GM12878 (cell line): ENCODE measurements at regions not wholly inside any gene's neighbourhood (a gene's known extent, or its start where the extent isn't known, plus 50 kb on each side); places are given as distances from the start of the nearest gene placed in this dataset.

Source experiments
- ATAC-seq: fragments of 200-7000 bp; cut with Tn5 transposase; 3 replicates; pipeline ENCODE4 v1.9.1; 2020; ENCODE audit warnings: mild to moderate bottlenecking, moderate library complexity
- BruUV-seq: library from RNA; stranded (reverse); fragments of 400-500 nt; replicated peaks from 2 replicates; lab custom pipeline; 2021; lab: Mats Ljungman, UMichigan
- CTCF ChIA-PET: fragments of 300-600 bp; sonication (Branson Sonifier 250); formaldehyde crosslinking; extraction: SDS; loops from one replicate; lab custom pipeline; 2021; ENCODE audit warnings: inconsistent platforms; lab: Yijun Ruan, JAX
- POLR2A ChIA-PET: fragments of 350-600 bp; formaldehyde crosslinking; extraction: SDS; loops from one replicate; lab custom pipeline; 2021; ENCODE audit warnings: inconsistent platforms; lab: Charles Lee
- RAD21 ChIA-PET: fragments of 300-600 bp; sonication (Branson Sonifier 250); formaldehyde crosslinking; loops from one replicate; lab custom pipeline; 2023; ENCODE audit warnings: antibody characterized with exemption; ENCODE audit not compliant: unreplicated experiment; lab: Charles Lee
- SMC1A ChIA-PET: fragments of 300-600 bp; sonication (Branson Sonifier 250); formaldehyde crosslinking; loops from one replicate; lab custom pipeline; 2023; ENCODE audit not compliant: unreplicated experiment, uncharacterized antibody; lab: Charles Lee
- DNase-seq: peaks from one replicate; pipeline ENCODE4 v3.0.0-alpha.2; 2011; ENCODE audit warnings: low read depth, low spot score
- FAIRE-seq: peaks from 3 replicates; lab custom pipeline; 2011; peaks lifted over from hg19 to GRCh38; lab: Jason Lieb, UNC
- H2AFZ ChIP-seq: 2 replicates; pipeline ENCODE4 v1.6.0; 2011; ENCODE audit warnings: low read depth, low read length, control low read depth; ENCODE audit not compliant: control insufficient read depth
- H3K27ac ChIP-seq: 2 replicates; pipeline ENCODE4 v1.5.1; 2011; ENCODE audit warnings: control low read depth; ENCODE audit not compliant: control insufficient read depth, insufficient read depth
- H3K27me3 ChIP-seq, 2 experiments: replicated peaks in 1 of 2; 2 replicates each; pipeline versions ENCODE4 v1.6.0 to v1.6.1; 2011; ENCODE audit warnings: low read length in 1 of 2; ENCODE audit not compliant: control insufficient read depth in 2 of 2, insufficient read depth in 2 of 2
- H3K36me3 ChIP-seq, 2 experiments: 2 replicates each; pipeline ENCODE4 v1.5.1; 2011; ENCODE audit warnings: low read length in 1 of 2; ENCODE audit not compliant: control insufficient read depth in 2 of 2, insufficient read depth in 2 of 2
- H3K4me1 ChIP-seq: 2 replicates; pipeline ENCODE4 v1.6.1; 2011; ENCODE audit warnings: mild to moderate bottlenecking, low read length, moderate library complexity, mixed read lengths; ENCODE audit not compliant: control insufficient read depth, insufficient read depth
- H3K4me2 ChIP-seq: 2 replicates; pipeline ENCODE4 v1.6.0; 2011; ENCODE audit warnings: control low read depth; ENCODE audit not compliant: control insufficient read depth, insufficient read depth
- H3K4me3 ChIP-seq: fragments of 200-600 bp; sonication (generic); 2 replicates; pipeline ENCODE4 v1.5.1; 2016
- H3K79me2 ChIP-seq: 2 replicates; pipeline ENCODE4 v1.6.0; 2011; ENCODE audit warnings: low read length; ENCODE audit not compliant: control insufficient read depth, insufficient read depth
- H3K9ac ChIP-seq: 2 replicates; pipeline ENCODE4 v1.8.0; 2011; ENCODE audit warnings: low read length, control low read depth, mixed read lengths; ENCODE audit not compliant: control insufficient read depth, insufficient read depth
- H3K9me3 ChIP-seq: replicated peaks from 3 replicates; pipeline ENCODE4 v1.5.1; 2011; ENCODE audit warnings: mild to moderate bottlenecking, low read length; ENCODE audit not compliant: control insufficient read depth, insufficient read depth
- H4K20me1 ChIP-seq: 2 replicates; pipeline ENCODE4 v1.6.0; 2011; ENCODE audit not compliant: control insufficient read depth, insufficient read depth
- BRCA1 ChIP-seq: IDR thresholded peaks from 2 replicates; pipeline ENCODE4 v1.6.1; 2011; ENCODE audit warnings: low read depth, low read length, improper control_type of control experiment
- ESRRA ChIP-seq: IDR thresholded peaks from 2 replicates; pipeline ENCODE4 v1.6.1; 2012; ENCODE audit warnings: mild to moderate bottlenecking, low read length, improper control_type of control experiment
- HDAC2 ChIP-seq: fragments of 200-600 bp; sonication (generic); IDR thresholded peaks from 2 replicates; pipeline ENCODE4 v1.6.1; 2017
- IRF5 ChIP-seq: fragments of 450-650 bp; IDR thresholded peaks from 2 replicates; pipeline ENCODE4 v1.6.1; 2017; ENCODE audit warnings: borderline replicate concordance
- KDM1A ChIP-seq: fragments of 200-600 bp; sonication (generic); IDR thresholded peaks from 2 replicates; pipeline ENCODE4 v1.6.1; 2016; ENCODE audit warnings: borderline replicate concordance
- SMC3 ChIP-seq: IDR thresholded peaks from 2 replicates; pipeline ENCODE4 v1.6.1; 2011; ENCODE audit warnings: low read length, improper control_type of control experiment, borderline replicate concordance
- ZNF217 ChIP-seq: fragments of 450-650 bp; IDR thresholded peaks from 2 replicates; pipeline ENCODE4 v1.6.1; 2017; ENCODE audit warnings: antibody characterized with exemption, mild to moderate bottlenecking
- ZSCAN29 ChIP-seq: fragments of 450-650 bp; IDR thresholded peaks from 2 replicates; pipeline ENCODE4 v1.6.1; 2017; ENCODE audit warnings: mild to moderate bottlenecking, moderate library complexity
- WGBS: methylation state at CpG from one replicate; pipeline ENCODE4 v1.1.6; 2016; ENCODE audit warnings: low lambda C conversion rate; ENCODE audit not compliant: insufficient replicate concordance, insufficient coverage; ENCODE audit errors: missing lambda C conversion rate; 5-methylcytosine and 5-hydroxymethylcytosine counted together
- in situ Hi-C: fragments of 300-500 bp; cut with MboI; formaldehyde crosslinking; loops from 9 replicates; pipeline ENCODE4 v1.14.3; 2018; ENCODE audit warnings: mixed read lengths
- intact Hi-C: fragments of 100-400 bp; cut with micrococcal nuclease; formaldehyde crosslinking; loops from one replicate; pipeline ENCODE4 v1.14.2; 2022; ENCODE audit not compliant: unreplicated experiment
- TF ChIP-seq, protein P1 (sequence below): fragments of 450-650 bp; formaldehyde crosslinking; IDR thresholded peaks from 2 replicates; pipeline ENCODE4 v1.4.0; 2020; ENCODE audit warnings: mild to moderate bottlenecking, moderate library complexity

GRCh38 chrX:87961471-87961870, 443.9 kb downstream of the KLHL4 start:
- Histone ChIP-seq H4K20me1 (no peaks in the 10 kb centered on the region), H3K4me1 (no peaks in the 10 kb centered on the region), H3K4me3 (no peak overlapping the region), H3K79me2 (no peaks in the 10 kb centered on the region), H3K9ac (no peak overlapping the region), H3K36me3 (no peaks in the 10 kb centered on the region), H3K27me3 (no peaks in the 10 kb centered on the region), H2AFZ (no peak overlapping the region), H3K27ac (no peak overlapping the region), H3K9me3 (no peaks in the 10 kb centered on the region), H3K4me2 (no peak overlapping the region)
- ChIA-PET RAD21 (no interaction called here), POLR2A (no interaction called here), CTCF (no interaction called here), SMC1A (no interaction called here)
- BruUV-seq = no TSS peak
- in situ Hi-C loops (no loop called here), intact Hi-C loops (no loop called here)
- WGBS = 34% methylated on average over 4 of the region's 4 CpGs
- FAIRE-seq (no peak), DNase-seq (no peak), ATAC-seq (no peak)
- TF ChIP-seq SMC3 (no peak), ZNF217 (no peak), KDM1A (no peak), ZSCAN29 (no peak), IRF5 (no peak), ESRRA (no peak), HDAC2 (no peak), BRCA1 (no peak)
- TF ChIP-seq, protein P1, sequence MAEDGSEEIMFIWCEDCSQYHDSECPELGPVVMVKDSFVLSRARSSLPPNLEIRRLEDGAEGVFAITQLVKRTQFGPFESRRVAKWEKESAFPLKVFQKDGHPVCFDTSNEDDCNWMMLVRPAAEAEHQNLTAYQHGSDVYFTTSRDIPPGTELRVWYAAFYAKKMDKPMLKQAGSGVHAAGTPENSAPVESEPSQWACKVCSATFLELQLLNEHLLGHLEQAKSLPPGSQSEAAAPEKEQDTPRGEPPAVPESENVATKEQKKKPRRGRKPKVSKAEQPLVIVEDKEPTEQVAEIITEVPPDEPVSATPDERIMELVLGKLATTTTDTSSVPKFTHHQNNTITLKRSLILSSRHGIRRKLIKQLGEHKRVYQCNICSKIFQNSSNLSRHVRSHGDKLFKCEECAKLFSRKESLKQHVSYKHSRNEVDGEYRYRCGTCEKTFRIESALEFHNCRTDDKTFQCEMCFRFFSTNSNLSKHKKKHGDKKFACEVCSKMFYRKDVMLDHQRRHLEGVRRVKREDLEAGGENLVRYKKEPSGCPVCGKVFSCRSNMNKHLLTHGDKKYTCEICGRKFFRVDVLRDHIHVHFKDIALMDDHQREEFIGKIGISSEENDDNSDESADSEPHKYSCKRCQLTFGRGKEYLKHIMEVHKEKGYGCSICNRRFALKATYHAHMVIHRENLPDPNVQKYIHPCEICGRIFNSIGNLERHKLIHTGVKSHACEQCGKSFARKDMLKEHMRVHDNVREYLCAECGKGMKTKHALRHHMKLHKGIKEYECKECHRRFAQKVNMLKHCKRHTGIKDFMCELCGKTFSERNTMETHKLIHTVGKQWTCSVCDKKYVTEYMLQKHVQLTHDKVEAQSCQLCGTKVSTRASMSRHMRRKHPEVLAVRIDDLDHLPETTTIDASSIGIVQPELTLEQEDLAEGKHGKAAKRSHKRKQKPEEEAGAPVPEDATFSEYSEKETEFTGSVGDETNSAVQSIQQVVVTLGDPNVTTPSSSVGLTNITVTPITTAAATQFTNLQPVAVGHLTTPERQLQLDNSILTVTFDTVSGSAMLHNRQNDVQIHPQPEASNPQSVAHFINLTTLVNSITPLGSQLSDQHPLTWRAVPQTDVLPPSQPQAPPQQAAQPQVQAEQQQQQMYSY (CRISPR knock-in tag) = no peak
